WI38 (cell line): ENCODE measurements at regions not wholly inside any gene's neighbourhood (a gene's known extent, or its start where the extent isn't known, plus 50 kb on each side); places are given as distances from the start of the nearest gene placed in this dataset.
"Not testable (repeated sequence)": the region's sequence is repeated elsewhere in the genome, so short reads cannot be mapped to it uniquely, and the experiment has no call there.

ENCODE experiments used
- H3K4me3 ChIP-seq: 2 replicates; pipeline ENCODE4 v1.5.1; 2011; ENCODE audit warnings: low read depth, mild to moderate bottlenecking, control low read depth, low read length

GRCh38 chr5:34096033-34096432, 53.0 kb upstream of the C1QTNF3 start:
- H3K4me3 ChIP-seq: not testable (repeated sequence)

GRCh38 chr5:34099891-34100290, 56.9 kb upstream of the C1QTNF3 start:
- H3K4me3 ChIP-seq: not testable (repeated sequence)

GRCh38 chr5:34101567-34101966, 58.6 kb upstream of the C1QTNF3 start:
- not testable (repeated sequence) for H3K4me3 ChIP-seq

GRCh38 chr5:34108897-34109296, 65.9 kb upstream of the C1QTNF3 start:
- H3K4me3 ChIP-seq: not testable (repeated sequence)

GRCh38 chr5:34124280-34124679, 81.3 kb upstream of the C1QTNF3 start:
- H3K4me3 ChIP-seq: not testable (repeated sequence)

GRCh38 chr5:34125354-34125753, 82.3 kb upstream of the C1QTNF3 start:
- not testable (repeated sequence) for H3K4me3 ChIP-seq

GRCh38 chr5:34126741-34127140, 83.7 kb upstream of the C1QTNF3 start:
- H3K4me3 ChIP-seq: not testable (repeated sequence)

GRCh38 chr5:34127818-34128217, 84.8 kb upstream of the C1QTNF3 start:
- not testable (repeated sequence) for H3K4me3 ChIP-seq

- not testable (repeated sequence) for H3K4me3 ChIP-seq
Observed at GRCh38 chr5:34128890-34129289, 85.9 kb upstream of the C1QTNF3 start.

- H3K4me3 ChIP-seq: not testable (repeated sequence)
Observed at GRCh38 chr5:34154988-34155387, 112.0 kb upstream of the C1QTNF3 start.

GRCh38 chr5:34156703-34157414, 113.8 kb upstream of the C1QTNF3 start:
- H3K4me3 ChIP-seq: not testable (repeated sequence)

- H3K4me3 ChIP-seq: not testable (repeated sequence)
Observed at GRCh38 chr5:34160904-34161303, 117.9 kb upstream of the C1QTNF3 start.

- not testable (repeated sequence) for H3K4me3 ChIP-seq
Observed at GRCh38 chr5:34171398-34171797, 128.4 kb upstream of the C1QTNF3 start.

GRCh38 chr5:34179453-34180190, 136.6 kb upstream of the C1QTNF3 start:
- not testable (repeated sequence) for H3K4me3 ChIP-seq

GRCh38 chr5:34180225-34180624, 137.2 kb upstream of the C1QTNF3 start:
- not testable (repeated sequence) for H3K4me3 ChIP-seq

GRCh38 chr5:34180940-34181614, 138.1 kb upstream of the C1QTNF3 start:
- not testable (repeated sequence) for H3K4me3 ChIP-seq

GRCh38 chr5:34185005-34185404, 142.0 kb upstream of the C1QTNF3 start:
- H3K4me3 ChIP-seq: not testable (repeated sequence)

GRCh38 chr5:34185572-34185971, 142.6 kb upstream of the C1QTNF3 start:
- not testable (repeated sequence) for H3K4me3 ChIP-seq

- not testable (repeated sequence) for H3K4me3 ChIP-seq
Observed at GRCh38 chr5:34186108-34186507, 143.1 kb upstream of the C1QTNF3 start.

- not testable (repeated sequence) for H3K4me3 ChIP-seq
Observed at GRCh38 chr5:34186865-34187264, 143.9 kb upstream of the C1QTNF3 start.

- not testable (repeated sequence) for H3K4me3 ChIP-seq
Observed at GRCh38 chr5:34187441-34187840, 144.4 kb upstream of the C1QTNF3 start.
